Left lung (tissue), 4 donors: ENCODE measurements at regions not wholly inside any gene's neighbourhood (a gene's known extent, or its start where the extent isn't known, plus 50 kb on each side); places are given as distances from the start of the nearest gene placed in this dataset.

ENCODE experiments used
- ATAC-seq: fragments of 200-7000 bp; cut with Tn5 transposase; one replicate; pipeline ENCODE4 v1.9.1; 2020; ENCODE audit warnings: moderate library complexity
- DNase-seq, 4 donors: peaks; one replicate each; pipeline ENCODE4 v3.0.0-alpha.2; 2013 to 2020
- H3K27ac ChIP-seq, 2 donors: fragments of 200-600 bp; sonication (generic) in 1 of 2; one replicate each; pipeline versions ENCODE4 v1.5.0 to v1.8.0; 2020 to 2021
- H3K27me3 ChIP-seq, 2 donors: fragments of 200-600 bp; sonication (generic) in 1 of 2; one replicate each; pipeline versions ENCODE4 v1.5.0 to v1.8.0; 2020 to 2021
- H3K36me3 ChIP-seq, 2 donors: fragments of 200-600 bp; sonication (generic) in 1 of 2; one replicate each; pipeline versions ENCODE4 v1.5.0 to v1.8.0; 2020 to 2021
- H3K4me1 ChIP-seq, 2 donors: fragments of 200-600 bp; one replicate each; pipeline ENCODE4 v1.8.0; 2021
- H3K4me3 ChIP-seq, 2 donors: fragments of 200-600 bp; sonication (generic) in 1 of 2; one replicate each; pipeline versions ENCODE4 v1.5.0 to v1.8.0; 2020 to 2021; ENCODE audit warnings: mild to moderate bottlenecking in 1 of 2
- H3K9me3 ChIP-seq, 2 donors: fragments of 200-600 bp; sonication (generic) in 1 of 2; one replicate each; pipeline versions ENCODE4 v1.5.0 to v1.8.0; 2020 to 2021
- intact Hi-C, 2 donors: fragments of 100-400 bp; cut with DNase I; formaldehyde crosslinking; loops; one replicate each; pipeline versions ENCODE4 v1.11.2 to v1.14.2; 2022
- TF ChIP-seq, protein P1 (sequence below), 2 donors: fragments of 200-600 bp; sonication (generic) in 1 of 2; IDR thresholded peaks; one replicate each; pipeline versions ENCODE4 v1.5.0 to v1.8.0; 2021; ENCODE audit warnings: antibody characterized with exemption in 2 of 2
- donor health status: DM: no; HTN: yes; CAD: no.
- donor health status: DM: no; HTN: no; CAD: no.

DNA sequence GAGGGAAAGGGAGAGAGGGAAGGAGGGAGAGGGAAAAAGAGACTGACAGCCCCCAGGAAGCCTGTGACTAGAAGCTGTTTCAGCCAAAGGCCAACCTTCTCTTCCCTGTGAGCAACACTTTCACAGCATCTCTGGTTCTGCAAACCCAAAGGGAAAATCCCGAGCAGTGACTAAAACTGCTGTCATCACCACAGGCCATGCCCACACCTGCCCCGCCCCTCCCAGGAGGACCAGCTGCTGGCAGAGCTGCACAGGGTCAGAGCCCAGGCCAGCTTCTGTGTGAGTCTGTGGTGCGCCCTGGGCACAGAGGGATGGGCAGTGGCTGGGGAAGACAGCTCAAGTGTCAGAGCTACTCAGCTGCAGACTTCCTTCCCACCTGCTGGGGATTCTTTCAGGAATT, 64.9 kb upstream of the OTOS start:
- TF ChIP-seq, protein P1, sequence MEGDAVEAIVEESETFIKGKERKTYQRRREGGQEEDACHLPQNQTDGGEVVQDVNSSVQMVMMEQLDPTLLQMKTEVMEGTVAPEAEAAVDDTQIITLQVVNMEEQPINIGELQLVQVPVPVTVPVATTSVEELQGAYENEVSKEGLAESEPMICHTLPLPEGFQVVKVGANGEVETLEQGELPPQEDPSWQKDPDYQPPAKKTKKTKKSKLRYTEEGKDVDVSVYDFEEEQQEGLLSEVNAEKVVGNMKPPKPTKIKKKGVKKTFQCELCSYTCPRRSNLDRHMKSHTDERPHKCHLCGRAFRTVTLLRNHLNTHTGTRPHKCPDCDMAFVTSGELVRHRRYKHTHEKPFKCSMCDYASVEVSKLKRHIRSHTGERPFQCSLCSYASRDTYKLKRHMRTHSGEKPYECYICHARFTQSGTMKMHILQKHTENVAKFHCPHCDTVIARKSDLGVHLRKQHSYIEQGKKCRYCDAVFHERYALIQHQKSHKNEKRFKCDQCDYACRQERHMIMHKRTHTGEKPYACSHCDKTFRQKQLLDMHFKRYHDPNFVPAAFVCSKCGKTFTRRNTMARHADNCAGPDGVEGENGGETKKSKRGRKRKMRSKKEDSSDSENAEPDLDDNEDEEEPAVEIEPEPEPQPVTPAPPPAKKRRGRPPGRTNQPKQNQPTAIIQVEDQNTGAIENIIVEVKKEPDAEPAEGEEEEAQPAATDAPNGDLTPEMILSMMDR (IDR thresholded peaks at IDR 0.05): no peak
- Histone ChIP-seq H3K27ac (no peak overlapping the region), H3K36me3 (no peaks in the 10 kb centered on the region), H3K4me3 (no peak overlapping the region), H3K9me3 (peaks cover 0 to 3% of the 10 kb centered on the region in 2 donors), H3K27me3 (peaks cover 0 to 43% of the 10 kb centered on the region in 2 donors), H3K4me1 (peaks cover 0 to 2% of the 10 kb centered on the region in 2 donors)
- DNase-seq (no peak), ATAC-seq (peak; percentile 47)
- intact Hi-C loops: no loop called here

DNA sequence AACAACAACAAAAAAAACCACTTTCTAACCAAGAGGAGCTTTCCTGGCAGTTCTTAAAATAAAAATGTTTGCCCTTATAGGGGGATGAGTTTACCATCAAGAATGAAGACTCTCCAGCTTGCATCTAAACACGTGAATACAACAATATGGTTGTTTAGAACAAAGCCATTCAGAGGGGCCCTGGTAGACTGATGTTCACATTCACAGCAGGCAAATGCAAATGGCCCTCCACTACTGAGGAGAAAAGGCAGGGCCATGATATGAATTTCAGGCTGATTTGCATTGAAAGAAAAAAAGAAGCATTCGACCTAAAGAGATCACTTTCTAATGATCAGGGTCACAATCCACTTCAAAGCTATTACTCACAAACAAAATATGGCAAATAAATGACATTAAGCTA, 65.3 kb upstream of the OTOS start:
- no peak overlapping the region for H3K4me3 ChIP-seq
- DNase-seq: no peak
- ATAC-seq: no peak
- intact Hi-C loops: no loop called here
- TF ChIP-seq, protein P1 (IDR thresholded peaks at IDR 0.05): no peak
- no peak overlapping the region for H3K27ac ChIP-seq
- peaks cover 0 to 3% of the 10 kb centered on the region in 2 donors for H3K9me3 ChIP-seq
- H3K27me3 ChIP-seq: peaks cover 0 to 42% of the 10 kb centered on the region in 2 donors
- no peaks in the 10 kb centered on the region for H3K36me3 ChIP-seq
- H3K4me1 ChIP-seq: no peaks in the 10 kb centered on the region

DNA sequence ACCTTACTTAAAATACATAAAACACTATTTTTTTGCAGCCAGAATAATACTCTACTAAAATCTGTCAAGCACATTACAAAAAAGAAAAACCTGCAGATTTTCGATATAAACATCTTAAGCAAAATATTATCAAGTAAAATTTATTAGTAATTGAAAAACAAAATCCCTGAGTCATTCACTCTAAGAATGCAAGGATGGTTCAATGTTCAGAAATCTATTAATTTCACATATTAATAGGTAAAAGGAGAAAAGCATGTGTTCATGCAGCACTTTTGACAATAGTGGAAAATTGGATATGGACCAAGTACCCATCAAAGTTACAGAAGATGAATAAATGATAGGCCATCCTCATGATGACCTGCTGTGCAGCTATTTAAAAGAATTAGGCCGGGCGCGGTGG, 66.2 kb upstream of the OTOS start:
- DNase-seq: no peak
- Histone ChIP-seq H3K27ac (no peak overlapping the region), H3K9me3 (peaks cover 0 to 3% of the 10 kb centered on the region in 2 donors), H3K4me1 (no peaks in the 10 kb centered on the region), H3K27me3 (peaks cover 0 to 36% of the 10 kb centered on the region in 2 donors), H3K36me3 (no peaks in the 10 kb centered on the region), H3K4me3 (no peak overlapping the region)
- TF ChIP-seq, protein P1 (IDR thresholded peaks at IDR 0.05): no peak
- ATAC-seq: no peak
- intact Hi-C loops: no loop called here

GRCh38 chr2:240207661-240208060, 67.2 kb upstream of the OTOS start:
- Histone ChIP-seq H3K4me3 (no peak overlapping the region), H3K27me3 (peaks cover 0 to 29% of the 10 kb centered on the region in 2 donors), H3K27ac (no peak overlapping the region), H3K36me3 (no peaks in the 10 kb centered on the region), H3K9me3 (peaks cover 0 to 3% of the 10 kb centered on the region in 2 donors), H3K4me1 (no peaks in the 10 kb centered on the region)
- ATAC-seq (no peak), DNase-seq (peak in 1 of 4 donors; percentile 12)
- TF ChIP-seq, protein P1 (IDR thresholded peaks at IDR 0.05): no peak
- intact Hi-C loops: no loop called here

DNA sequence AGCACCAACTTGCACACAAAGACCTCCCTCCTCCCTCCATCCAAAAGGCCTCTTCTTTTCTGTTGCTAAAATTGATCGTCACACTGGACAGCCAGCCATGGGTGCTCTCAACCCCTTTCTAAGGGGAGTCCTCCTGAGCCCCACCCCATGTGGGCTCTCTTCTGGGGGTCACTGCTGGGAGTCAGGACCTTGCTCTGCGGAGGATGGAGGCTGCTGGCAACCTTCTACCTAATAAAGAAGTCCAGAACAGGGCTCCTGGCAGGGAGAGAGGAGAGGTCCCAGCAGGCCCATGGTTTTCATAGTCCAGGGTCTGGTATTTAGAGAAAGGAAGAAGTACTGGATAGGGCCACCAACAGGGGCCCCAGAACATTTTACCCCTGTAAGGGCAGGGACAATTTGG, 67.6 kb upstream of the OTOS start:
- Histone ChIP-seq H3K27me3 (peaks cover 0 to 24% of the 10 kb centered on the region in 2 donors), H3K36me3 (no peaks in the 10 kb centered on the region), H3K27ac (no peak overlapping the region), H3K4me1 (no peaks in the 10 kb centered on the region), H3K4me3 (no peak overlapping the region), H3K9me3 (peaks cover 0 to 3% of the 10 kb centered on the region in 2 donors)
- TF ChIP-seq, protein P1 (IDR thresholded peaks at IDR 0.05): no peak
- DNase-seq (peak in 1 of 4 donors; percentile 22), ATAC-seq (no peak)
- intact Hi-C loops: no loop called here
